ENCODE measurements at regions not wholly inside any gene's neighbourhood (a gene's known extent, or its start where the extent isn't known, plus 50 kb on each side); places are given as distances from the start of the nearest gene placed in this dataset.
"Not testable (repeated sequence)": the region's sequence is repeated elsewhere in the genome, so short reads cannot be mapped to it uniquely, and the experiment has no call there.

DNA sequence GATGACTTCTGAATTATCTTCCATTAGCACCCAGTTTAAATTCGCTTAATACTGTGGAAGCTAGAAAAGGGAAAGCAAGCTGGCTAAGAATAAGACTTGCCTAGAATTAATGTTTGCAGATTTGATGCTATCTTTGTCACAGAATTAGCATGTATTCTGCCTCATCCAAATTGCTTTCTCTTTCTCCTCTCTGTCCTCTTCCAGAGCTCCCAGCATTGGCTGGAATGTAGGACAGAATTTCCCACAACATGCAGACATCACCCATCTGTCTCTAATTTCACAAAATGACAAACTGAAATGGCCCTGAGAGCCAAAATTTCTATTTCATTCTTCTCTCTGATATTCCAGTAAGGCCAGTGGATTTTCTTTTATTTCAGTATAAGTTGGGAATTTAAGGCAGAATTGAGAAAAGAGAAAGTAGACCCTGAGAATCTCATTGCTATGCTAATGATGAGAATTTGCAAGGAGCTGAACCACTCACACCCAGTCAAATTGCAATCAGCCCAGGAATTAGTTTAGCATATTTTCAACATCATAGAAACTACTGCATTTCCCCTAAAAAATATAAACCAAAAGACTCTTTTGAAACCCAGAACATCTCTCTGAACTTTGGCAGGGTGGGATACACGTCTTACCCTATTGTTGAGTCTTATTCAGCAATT is 188.8 kb downstream of the RCHY1 start:
- no peak for TF ChIP-seq ZFX (IDR thresholded peaks at IDR 0.05; ENCODE audit: borderline replicate concordance)
- TF ChIP-seq, protein P1, sequence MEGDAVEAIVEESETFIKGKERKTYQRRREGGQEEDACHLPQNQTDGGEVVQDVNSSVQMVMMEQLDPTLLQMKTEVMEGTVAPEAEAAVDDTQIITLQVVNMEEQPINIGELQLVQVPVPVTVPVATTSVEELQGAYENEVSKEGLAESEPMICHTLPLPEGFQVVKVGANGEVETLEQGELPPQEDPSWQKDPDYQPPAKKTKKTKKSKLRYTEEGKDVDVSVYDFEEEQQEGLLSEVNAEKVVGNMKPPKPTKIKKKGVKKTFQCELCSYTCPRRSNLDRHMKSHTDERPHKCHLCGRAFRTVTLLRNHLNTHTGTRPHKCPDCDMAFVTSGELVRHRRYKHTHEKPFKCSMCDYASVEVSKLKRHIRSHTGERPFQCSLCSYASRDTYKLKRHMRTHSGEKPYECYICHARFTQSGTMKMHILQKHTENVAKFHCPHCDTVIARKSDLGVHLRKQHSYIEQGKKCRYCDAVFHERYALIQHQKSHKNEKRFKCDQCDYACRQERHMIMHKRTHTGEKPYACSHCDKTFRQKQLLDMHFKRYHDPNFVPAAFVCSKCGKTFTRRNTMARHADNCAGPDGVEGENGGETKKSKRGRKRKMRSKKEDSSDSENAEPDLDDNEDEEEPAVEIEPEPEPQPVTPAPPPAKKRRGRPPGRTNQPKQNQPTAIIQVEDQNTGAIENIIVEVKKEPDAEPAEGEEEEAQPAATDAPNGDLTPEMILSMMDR (IDR thresholded peaks at IDR 0.05): no peak

DNA sequence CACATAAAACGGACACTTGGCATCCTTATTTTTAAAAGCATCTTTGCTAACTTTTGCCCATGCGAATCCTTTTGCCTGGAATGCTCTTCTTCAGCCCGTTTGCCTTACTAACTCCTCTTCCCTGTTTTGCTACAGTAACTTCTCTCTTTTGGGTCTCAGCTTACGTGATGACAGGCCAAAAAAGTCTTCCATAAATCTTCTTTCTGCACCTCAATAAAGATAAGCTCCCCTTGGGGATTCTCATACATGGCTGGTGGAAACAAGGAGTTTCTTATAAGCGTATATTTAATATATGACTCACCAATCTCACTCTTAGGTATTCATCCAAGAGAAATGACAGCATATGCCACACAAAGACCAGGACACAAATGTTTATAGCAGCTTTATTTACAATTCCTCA is 192.7 kb downstream of the RCHY1 start:
- no peak overlapping the region for H3K27ac ChIP-seq
- no peak for TF ChIP-seq ZFX (IDR thresholded peaks at IDR 0.05; ENCODE audit: borderline replicate concordance)
- TF ChIP-seq, protein P1 (IDR thresholded peaks at IDR 0.05): no peak

More for the DNA sequence above, 188.8 kb downstream of the RCHY1 start:
- H3K27ac ChIP-seq: no peak overlapping the region

GRCh38 chr4:75317641-75318040 is 196.6 kb downstream of the RCHY1 start:
- not testable (repeated sequence) for H3K27ac ChIP-seq

DNA sequence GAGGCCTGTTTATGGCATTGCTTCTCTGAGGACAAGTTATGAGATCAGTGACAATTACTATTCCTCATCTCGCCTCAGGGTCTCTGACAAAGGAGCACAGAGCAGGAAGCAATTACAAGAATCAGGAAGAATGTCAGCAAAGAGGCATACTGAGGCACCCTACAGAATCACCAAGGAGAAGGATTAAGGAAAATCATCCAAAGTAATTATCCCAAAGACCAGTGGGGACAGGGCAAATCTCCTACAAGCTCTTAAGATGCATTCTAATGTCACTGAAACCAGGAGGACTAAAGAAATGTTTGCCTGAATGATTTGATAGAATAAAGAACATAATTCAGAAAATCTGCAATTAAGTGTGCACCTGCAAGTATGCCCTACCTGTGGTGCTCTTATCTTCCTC is 206.2 kb downstream of the RCHY1 start:
- TF ChIP-seq, protein P1 (IDR thresholded peaks at IDR 0.05): no peak
- no peak for TF ChIP-seq ZFX (IDR thresholded peaks at IDR 0.05; ENCODE audit: borderline replicate concordance)
- H3K27ac ChIP-seq: no peak overlapping the region

- no peak for TF ChIP-seq ZFX (IDR thresholded peaks at IDR 0.05; ENCODE audit: borderline replicate concordance)
- TF ChIP-seq, protein P1 (IDR thresholded peaks at IDR 0.05): no peak
- H3K27ac ChIP-seq: no peak overlapping the region
These were observed 207.7 kb downstream of the RCHY1 start for GRCh38 chr4:75306506-75306905.

DNA sequence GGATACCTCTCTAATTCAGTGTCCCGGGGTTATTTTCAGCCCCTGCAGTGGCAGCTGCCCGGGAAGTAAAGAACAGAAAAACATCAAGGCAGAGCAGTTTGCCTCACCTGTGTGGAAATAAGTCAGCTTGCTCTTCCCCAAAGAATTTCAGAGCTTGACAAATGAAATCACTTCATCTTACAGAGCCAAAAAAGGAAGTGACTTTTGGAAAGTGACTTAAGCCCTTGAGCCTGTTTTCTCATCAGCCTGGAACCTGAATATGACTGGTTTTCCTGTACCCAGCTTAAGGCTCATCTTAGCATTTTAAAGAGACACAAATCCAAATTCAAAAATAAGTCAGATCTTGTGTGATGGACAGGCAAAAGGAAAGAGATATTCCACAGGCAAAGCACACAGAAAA is 211.6 kb downstream of the RCHY1 start:
- TF ChIP-seq, protein P1 (IDR thresholded peaks at IDR 0.05): no peak
- TF ChIP-seq ZFX (IDR thresholded peaks at IDR 0.05; ENCODE audit: borderline replicate concordance): no peak
- H3K27ac ChIP-seq: no peak overlapping the region

DNA sequence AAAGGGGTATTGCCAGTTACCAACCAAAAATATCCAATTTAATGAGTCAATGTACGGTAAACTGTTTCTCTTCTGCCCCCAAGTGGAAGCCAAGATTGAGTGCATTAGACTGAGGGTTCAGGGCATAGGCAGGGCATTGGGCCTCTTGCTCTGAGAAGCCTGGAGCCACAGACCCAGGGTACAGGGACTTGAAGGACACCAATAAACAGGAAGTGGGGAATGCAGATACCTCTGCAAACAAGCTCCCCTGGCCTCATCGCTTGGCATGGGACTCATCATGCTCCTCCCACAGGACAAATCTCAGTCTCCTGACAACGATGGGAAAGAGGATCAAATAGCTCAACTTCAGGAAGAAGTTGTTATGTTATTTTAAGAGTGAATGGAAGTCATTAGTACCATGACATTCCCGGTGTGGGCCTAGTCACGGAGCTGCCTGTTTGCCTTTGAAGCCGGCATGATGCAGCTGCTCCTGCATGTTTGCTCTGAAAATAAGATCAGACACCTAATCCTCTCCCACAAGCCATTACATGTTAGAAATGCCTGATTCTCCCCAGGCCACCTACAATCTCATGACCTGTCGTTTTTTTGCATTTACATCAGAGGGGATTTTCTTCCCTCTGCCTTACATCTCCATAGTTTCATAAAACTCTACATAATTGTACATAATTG is 224.2 kb downstream of the RCHY1 start:
- TF ChIP-seq, protein P1 (IDR thresholded peaks at IDR 0.05): peak; percentile 3; the same call in 1 of the 2 replicates
- no peak for TF ChIP-seq ZFX (IDR thresholded peaks at IDR 0.05; ENCODE audit: borderline replicate concordance)
- H3K27ac ChIP-seq: no peak overlapping the region
